ENCODE measurements at regions not wholly inside any gene's neighbourhood (a gene's known extent, or its start where the extent isn't known, plus 50 kb on each side); places are given as distances from the start of the nearest gene placed in this dataset.

DNA sequence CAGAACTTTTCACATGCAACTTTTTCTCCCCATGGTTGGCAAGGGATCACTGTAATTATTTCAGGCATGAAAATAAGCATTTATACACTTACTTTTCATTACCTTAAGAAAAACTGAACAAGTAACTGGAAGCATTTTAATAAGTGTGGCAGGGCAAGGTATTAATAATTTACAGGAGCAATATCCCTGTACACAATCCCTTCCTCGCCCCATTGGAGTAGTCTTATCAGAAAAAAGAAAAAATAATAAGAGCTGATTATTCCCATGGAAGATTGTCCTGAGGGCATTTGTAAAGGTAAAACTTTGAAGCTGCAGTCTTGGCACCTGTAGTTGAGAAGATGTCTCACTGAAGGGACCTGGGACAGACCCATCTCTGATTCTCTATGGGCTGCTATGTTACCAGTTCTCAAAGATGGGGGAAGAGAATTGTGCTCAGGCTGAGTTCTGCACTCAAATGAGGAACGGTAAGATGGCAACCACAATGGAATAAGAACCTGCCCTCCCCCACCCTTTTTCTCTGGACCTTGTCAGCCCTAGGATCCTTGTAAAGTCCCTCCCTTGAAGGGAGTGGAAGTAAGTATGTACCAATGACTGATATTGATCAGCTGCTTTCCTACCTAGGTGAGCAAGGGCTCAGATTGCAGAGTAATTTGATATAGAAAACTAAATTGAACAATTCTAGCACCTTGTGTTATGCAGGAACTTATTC is 70.0 kb upstream of the AHI1 start:
- TF ChIP-seq, protein P1, sequence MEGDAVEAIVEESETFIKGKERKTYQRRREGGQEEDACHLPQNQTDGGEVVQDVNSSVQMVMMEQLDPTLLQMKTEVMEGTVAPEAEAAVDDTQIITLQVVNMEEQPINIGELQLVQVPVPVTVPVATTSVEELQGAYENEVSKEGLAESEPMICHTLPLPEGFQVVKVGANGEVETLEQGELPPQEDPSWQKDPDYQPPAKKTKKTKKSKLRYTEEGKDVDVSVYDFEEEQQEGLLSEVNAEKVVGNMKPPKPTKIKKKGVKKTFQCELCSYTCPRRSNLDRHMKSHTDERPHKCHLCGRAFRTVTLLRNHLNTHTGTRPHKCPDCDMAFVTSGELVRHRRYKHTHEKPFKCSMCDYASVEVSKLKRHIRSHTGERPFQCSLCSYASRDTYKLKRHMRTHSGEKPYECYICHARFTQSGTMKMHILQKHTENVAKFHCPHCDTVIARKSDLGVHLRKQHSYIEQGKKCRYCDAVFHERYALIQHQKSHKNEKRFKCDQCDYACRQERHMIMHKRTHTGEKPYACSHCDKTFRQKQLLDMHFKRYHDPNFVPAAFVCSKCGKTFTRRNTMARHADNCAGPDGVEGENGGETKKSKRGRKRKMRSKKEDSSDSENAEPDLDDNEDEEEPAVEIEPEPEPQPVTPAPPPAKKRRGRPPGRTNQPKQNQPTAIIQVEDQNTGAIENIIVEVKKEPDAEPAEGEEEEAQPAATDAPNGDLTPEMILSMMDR (IDR thresholded peaks at IDR 0.05; ENCODE audit: low read depth, low read length), result no peak
- no peak for TF ChIP-seq EZH2phosphoT487 (IDR thresholded peaks at IDR 0.05; ENCODE audit: low read depth)
- Histone ChIP-seq H3K4me3 (ENCODE audit: low read length) (no peak overlapping the region), H2AFZ (ENCODE audit: low read depth, low read length) (no peak overlapping the region), H4K20me1 (ENCODE audit: insufficient read depth, low read length) (no peaks in the 10 kb centered on the region), H3K9ac (ENCODE audit: low read length) (no peak overlapping the region), H3K4me1 (ENCODE audit: low read length) (no peaks in the 10 kb centered on the region), H3K4me2 (ENCODE audit: low read length) (no peak overlapping the region), H3K36me3 (replicated peaks; ENCODE audit: low read depth, low read length) (no peaks in the 10 kb centered on the region), H3K79me2 (ENCODE audit: low read length) (no peaks in the 10 kb centered on the region), H3K9me3 (ENCODE audit: insufficient read depth, low read length) (no peaks in the 10 kb centered on the region), H3K27me3 (ENCODE audit: low read depth, low read length) (no peaks in the 10 kb centered on the region), H3K27ac (ENCODE audit: low read length) (no peak overlapping the region)

DNA sequence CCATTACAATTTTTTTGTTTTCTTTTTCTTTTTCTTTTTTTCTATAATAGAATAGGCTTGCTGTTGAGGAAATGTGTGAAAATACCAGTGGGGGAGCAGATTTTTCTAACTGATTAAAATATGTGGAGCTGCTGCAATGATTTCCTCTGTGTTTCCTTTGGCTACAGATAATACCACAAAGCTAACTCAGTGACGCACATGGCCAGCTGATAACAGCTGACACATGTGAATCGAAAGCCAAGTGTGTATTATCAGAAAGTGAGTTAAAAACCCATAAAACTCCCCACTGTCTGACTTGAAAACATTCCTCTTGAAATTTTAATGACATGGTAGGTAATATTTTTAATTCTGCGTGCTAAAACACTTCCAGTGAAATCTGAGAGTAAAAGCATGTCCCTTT is 70.8 kb upstream of the AHI1 start:
- no peak overlapping the region for H3K27ac ChIP-seq (ENCODE audit: low read length)
- H4K20me1 ChIP-seq (ENCODE audit: insufficient read depth, low read length), result no peaks in the 10 kb centered on the region
- no peaks in the 10 kb centered on the region for H3K27me3 ChIP-seq (ENCODE audit: low read depth, low read length)
- no peaks in the 10 kb centered on the region for H3K9me3 ChIP-seq (ENCODE audit: insufficient read depth, low read length)
- no peak overlapping the region for H3K9ac ChIP-seq (ENCODE audit: low read length)
- no peaks in the 10 kb centered on the region for H3K4me1 ChIP-seq (ENCODE audit: low read length)
- no peak overlapping the region for H3K4me3 ChIP-seq (ENCODE audit: low read length)
- no peak overlapping the region for H3K4me2 ChIP-seq (ENCODE audit: low read length)
- H2AFZ ChIP-seq (ENCODE audit: low read depth, low read length), result no peak overlapping the region
- TF ChIP-seq EZH2phosphoT487 (IDR thresholded peaks at IDR 0.05; ENCODE audit: low read depth), result no peak
- TF ChIP-seq, protein P1 (IDR thresholded peaks at IDR 0.05; ENCODE audit: low read depth, low read length), result no peak
- H3K79me2 ChIP-seq (ENCODE audit: low read length), result no peaks in the 10 kb centered on the region
- H3K36me3 ChIP-seq (replicated peaks; ENCODE audit: low read depth, low read length), result no peaks in the 10 kb centered on the region

DNA sequence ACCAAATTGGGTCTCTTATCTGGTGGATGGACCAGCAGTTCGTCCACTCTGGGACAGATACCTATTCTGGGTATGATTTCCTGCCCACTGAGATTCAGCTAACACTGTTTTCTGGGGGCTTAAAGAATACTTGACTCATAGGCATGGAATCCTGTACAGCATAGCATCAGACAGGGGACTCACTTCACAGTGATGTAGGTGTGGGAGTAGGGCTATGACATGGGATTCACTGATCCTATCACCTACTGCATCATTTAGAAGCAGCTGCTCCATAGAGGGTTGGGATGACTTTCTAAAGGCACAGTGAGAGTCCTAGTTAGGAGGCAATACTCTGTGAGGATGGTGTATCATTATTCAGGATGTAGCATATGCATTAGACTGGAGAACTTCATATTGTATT is 74.5 kb upstream of the AHI1 start:
- no peaks in the 10 kb centered on the region for H3K27me3 ChIP-seq (ENCODE audit: low read depth, low read length)
- no peaks in the 10 kb centered on the region for H4K20me1 ChIP-seq (ENCODE audit: insufficient read depth, low read length)
- TF ChIP-seq, protein P1 (IDR thresholded peaks at IDR 0.05; ENCODE audit: low read depth, low read length), result no peak
- no peak for TF ChIP-seq EZH2phosphoT487 (IDR thresholded peaks at IDR 0.05; ENCODE audit: low read depth)
- no peak overlapping the region for H3K4me2 ChIP-seq (ENCODE audit: low read length)
- H3K9ac ChIP-seq (ENCODE audit: low read length), result no peak overlapping the region
- no peaks in the 10 kb centered on the region for H3K9me3 ChIP-seq (ENCODE audit: insufficient read depth, low read length)
- peaks cover 6% of the 10 kb centered on the region for H3K4me1 ChIP-seq (ENCODE audit: low read length)
- H2AFZ ChIP-seq (ENCODE audit: low read depth, low read length), result no peak overlapping the region
- H3K79me2 ChIP-seq (ENCODE audit: low read length), result no peaks in the 10 kb centered on the region
- no peak overlapping the region for H3K4me3 ChIP-seq (ENCODE audit: low read length)
- H3K27ac ChIP-seq (ENCODE audit: low read length), result no peak overlapping the region
- no peaks in the 10 kb centered on the region for H3K36me3 ChIP-seq (replicated peaks; ENCODE audit: low read depth, low read length)

DNA sequence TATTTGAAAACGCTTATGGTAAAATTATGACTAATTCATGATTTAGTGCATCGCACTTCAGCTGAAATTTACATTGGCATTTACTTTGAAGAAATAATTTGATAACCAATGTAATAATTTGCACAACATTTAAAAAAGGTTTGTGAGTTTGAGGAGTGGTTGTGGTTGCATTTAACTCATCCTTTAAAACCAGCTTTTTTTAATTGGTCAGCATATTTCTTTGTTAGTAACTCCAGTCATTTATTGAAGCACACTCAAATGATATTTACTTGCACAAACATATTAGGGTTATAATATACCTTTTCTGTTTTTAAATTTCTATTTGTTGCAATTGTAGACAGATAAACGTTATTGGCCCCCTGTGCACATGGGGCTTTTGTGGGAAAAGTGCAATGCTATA is 78.1 kb upstream of the AHI1 start:
- H3K36me3 ChIP-seq (replicated peaks; ENCODE audit: low read depth, low read length), result no peaks in the 10 kb centered on the region
- no peaks in the 10 kb centered on the region for H3K27me3 ChIP-seq (ENCODE audit: low read depth, low read length)
- no peak overlapping the region for H3K9ac ChIP-seq (ENCODE audit: low read length)
- H3K4me3 ChIP-seq (ENCODE audit: low read length), result no peak overlapping the region
- no peaks in the 10 kb centered on the region for H3K79me2 ChIP-seq (ENCODE audit: low read length)
- TF ChIP-seq, protein P1 (IDR thresholded peaks at IDR 0.05; ENCODE audit: low read depth, low read length), result no peak
- peaks cover 11% of the 10 kb centered on the region for H3K4me1 ChIP-seq (ENCODE audit: low read length)
- no peaks in the 10 kb centered on the region for H4K20me1 ChIP-seq (ENCODE audit: insufficient read depth, low read length)
- H3K9me3 ChIP-seq (ENCODE audit: insufficient read depth, low read length), result no peaks in the 10 kb centered on the region
- H2AFZ ChIP-seq (ENCODE audit: low read depth, low read length), result no peak overlapping the region
- H3K4me2 ChIP-seq (ENCODE audit: low read length), result no peak overlapping the region
- no peak overlapping the region for H3K27ac ChIP-seq (ENCODE audit: low read length)
